NCI-H1105 treated with DMSO at 0.1 percent for 48 hours (cell line): ENCODE measurements at regions not wholly inside any gene's neighbourhood (a gene's known extent, or its start where the extent isn't known, plus 50 kb on each side); places are given as distances from the start of the nearest gene placed in this dataset.
"Not testable (repeated sequence)": the region's sequence is repeated elsewhere in the genome, so short reads cannot be mapped to it uniquely, and the experiment has no call there.

ENCODE experiments used
- DNase-seq: peaks from one replicate; lab custom pipeline; 2025; lab: John Stamatoyannopoulos, UW

DNA sequence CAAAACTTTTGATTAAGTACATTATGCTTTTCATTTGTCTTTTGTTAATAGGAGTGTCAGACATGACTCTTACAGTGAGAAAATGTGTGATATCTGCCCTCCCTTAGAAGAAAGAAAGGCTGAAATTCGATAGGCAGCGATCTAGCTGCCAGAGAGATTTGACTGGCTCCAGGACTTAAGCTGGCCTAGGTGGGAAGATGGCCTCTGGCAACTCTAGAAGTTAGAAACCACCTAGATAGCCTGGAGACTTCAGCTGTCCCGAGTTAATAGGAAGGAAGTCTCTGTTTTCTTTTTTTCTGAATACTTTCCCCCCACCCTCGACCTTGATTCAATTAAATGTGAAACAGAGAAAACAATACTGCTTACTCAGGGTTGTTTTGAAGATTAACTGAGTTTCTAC, 1194.7 kb upstream of the CRIM1 start:
- DNase-seq = no peak

DNA sequence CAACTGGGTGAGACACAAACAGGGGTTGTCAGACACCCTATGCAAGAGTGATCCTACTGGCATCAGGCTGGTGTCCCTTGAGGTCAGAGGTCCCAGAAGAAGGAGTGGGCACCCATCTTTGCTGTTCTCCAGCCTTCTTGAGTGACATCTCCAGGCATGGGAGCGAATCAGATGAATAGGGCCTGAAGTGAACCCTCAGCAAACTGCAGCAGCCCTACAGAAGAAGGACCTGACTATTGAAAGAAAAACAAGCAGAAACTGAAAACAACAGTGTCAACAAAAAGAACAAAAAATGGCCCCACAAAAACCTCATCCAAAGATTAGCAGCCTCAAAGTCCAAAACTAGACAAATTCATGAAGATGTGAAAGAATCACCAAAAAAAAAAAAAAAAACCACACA, 1229.7 kb upstream of the CRIM1 start:
- no peak for DNase-seq

DNA sequence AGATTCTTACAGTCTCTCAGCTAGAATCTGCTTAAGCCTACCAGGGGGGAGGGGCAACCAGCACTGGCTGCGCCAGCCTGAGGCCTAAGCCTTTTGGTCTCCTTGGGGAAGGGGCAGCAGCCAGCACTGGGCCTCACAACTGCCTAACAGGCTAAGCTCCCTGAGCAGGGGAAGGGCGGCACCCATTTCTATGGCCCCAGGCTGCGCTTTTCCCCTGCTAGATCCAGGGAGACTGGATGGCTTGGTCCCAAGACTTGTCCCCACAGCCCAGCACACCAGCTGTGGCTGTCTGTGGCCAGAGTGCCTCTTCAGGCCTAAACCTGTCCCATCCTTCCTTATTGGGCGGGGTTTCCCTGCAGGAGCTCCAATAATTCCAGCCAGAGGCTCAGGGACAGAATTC, 1230.3 kb upstream of the CRIM1 start:
- DNase-seq = no peak

DNA sequence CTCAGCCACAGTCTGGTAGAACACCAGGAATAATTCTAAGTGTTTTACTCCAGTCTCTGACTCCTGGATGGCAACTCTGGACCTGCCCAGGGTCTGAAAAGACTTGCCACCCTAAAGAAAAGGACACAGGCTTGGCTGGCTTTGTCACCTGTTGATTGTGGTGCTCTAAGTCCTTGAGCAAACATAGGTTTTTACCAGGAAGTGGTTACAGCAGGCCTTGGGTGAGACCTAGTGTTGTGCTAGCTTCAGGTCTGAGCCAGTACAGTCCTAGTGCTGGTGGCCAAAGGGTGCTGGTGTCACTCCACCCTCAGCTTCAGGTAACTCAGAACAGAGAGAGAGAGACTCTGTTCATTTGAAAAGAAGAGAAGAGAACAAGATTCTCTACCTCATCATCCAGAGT, 1239.4 kb upstream of the CRIM1 start:
- DNase-seq = no peak

DNA sequence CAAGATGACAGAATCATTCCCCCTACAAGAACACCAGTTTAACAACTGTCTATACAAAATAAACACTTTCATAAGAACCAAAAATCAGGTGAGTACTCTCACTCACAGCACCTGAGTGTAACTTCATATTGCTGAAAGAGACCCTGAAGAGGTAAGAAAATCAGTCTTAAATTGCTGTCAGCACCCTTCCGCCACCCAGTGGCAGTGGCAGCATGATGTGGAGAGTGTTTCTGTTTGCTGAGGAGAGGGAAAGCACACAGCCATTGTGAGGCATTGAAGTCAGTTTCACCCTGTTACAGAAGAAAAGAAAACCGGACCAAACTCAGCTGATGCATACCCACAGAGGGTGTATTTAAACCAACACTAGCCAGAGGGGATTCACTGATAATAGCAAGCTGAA, 1240.8 kb upstream of the CRIM1 start:
- DNase-seq = no peak

DNA sequence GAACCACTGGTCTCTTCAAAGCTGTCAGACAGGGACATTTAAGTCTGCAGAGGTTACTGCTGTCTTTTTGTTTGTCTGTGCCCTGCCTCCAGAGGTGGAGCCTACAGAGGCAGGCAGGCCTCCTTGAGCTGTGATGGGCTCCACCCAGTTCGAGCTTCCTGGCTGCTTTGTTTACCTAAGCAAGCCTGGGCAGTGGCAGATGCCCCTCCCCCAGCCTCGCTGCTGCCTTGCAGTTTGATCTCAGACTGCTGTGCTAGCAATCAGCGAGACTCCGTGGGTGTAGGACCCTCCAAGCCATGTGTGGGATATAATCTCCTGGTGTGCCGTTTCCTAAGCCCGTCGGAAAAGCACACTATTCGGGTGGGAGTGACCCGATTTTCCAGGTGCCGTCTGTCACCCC, 1243.2 kb upstream of the CRIM1 start:
- DNase-seq = not testable (repeated sequence)

DNA sequence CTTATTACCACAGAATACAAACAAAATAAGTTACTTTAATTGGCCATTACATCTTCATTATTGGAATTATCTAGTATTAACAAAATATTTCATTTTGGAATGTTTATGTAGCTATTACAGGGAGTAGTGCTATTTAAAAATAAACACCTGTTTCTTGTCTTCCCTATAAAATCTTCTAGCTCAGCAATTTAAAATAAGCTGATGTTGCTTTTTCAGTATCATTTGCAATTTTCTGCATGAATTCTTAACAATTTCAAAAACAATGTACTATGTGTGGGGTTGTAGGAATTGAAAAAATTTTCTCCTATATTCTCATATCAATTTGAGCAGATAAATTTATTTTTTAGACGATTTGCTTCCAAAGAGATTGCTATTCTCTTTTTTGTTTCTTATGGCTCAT, 1251.3 kb upstream of the CRIM1 start:
- DNase-seq = no peak

DNA sequence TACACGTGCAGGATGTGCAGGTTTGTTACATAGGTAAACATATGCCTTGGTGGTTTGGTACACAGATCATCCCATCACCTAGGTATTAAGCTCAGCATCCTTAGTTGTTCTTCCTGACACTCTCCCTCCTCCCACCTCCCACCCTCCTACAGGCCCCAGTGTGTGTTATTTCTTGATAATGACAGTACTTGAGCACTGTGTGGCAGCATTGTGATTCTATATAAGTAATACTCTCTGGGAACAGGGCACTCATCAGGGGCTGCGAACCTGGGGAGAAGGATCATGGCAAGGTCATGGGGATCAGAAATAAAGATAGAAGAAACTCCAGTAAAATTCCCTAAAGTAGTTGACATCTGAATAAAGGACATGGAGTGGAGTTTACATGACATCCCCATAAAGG, 1256.2 kb upstream of the CRIM1 start:
- DNase-seq = no peak

DNA sequence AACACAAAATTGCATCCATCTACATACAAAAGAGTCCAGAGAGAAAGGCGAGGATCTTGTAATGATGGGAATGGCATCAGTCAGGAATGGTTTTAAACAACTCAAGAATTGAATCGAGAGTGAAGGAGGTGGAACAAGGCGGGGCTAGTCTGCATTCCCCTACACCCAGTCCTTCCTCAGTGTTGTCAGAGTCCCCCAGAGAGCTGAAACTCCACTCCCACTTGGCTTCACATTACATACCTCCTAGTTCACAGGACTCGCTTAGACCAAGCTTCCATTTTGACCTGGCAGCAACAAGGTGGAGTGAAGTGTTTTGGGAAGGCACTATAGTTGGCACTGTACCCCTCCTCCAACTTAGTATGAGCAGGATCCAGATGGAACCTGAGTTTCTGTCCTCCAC, 1273.5 kb upstream of the CRIM1 start:
- DNase-seq = no peak

DNA sequence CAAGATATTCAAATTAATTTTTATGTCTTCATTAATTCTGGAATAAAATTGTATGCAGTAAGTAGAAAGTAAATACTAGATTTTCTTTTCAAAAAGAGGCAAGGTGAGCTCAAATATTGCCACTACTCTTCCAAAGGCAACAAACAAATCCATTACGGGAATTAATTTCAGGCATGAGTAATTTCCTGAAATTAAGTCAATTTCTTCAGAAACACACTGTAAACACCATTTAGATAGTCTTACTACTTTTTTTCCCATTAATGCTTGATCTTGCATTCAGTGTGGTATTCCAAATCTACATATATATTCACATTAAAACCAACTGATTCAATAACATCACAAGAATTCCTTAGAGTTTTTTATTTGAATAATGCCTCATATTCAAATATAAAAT, 1274.0 kb upstream of the CRIM1 start:
- DNase-seq = no peak

DNA sequence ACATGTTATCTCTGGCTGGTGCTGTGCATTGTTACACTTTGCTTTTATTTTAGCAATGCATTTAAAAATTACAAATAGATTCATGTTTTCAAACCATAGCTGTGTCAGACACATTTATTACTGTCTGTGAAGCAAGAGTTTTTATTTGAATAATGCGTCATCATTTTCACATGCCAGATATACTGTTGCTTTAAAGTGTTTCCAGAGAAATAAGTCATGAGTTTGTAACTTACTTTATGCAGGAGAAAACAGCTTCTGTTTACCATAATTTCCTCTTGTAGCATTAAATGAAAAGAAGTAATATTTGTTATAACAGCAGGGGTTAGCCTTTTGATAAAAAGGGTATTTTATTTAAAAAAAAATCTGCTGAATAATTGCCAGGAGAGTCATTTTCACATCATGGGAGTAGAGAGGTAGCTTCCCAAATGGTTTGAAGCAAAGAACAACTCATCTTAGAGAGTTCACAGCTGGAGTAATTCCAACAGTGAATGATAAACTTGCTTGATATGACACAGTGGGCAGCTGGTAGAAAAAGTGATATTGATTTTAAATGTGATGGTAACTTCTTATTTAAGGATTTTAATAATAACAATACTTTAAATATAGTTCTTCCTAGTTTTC, 1274.5 kb upstream of the CRIM1 start:
- no peak for DNase-seq

DNA sequence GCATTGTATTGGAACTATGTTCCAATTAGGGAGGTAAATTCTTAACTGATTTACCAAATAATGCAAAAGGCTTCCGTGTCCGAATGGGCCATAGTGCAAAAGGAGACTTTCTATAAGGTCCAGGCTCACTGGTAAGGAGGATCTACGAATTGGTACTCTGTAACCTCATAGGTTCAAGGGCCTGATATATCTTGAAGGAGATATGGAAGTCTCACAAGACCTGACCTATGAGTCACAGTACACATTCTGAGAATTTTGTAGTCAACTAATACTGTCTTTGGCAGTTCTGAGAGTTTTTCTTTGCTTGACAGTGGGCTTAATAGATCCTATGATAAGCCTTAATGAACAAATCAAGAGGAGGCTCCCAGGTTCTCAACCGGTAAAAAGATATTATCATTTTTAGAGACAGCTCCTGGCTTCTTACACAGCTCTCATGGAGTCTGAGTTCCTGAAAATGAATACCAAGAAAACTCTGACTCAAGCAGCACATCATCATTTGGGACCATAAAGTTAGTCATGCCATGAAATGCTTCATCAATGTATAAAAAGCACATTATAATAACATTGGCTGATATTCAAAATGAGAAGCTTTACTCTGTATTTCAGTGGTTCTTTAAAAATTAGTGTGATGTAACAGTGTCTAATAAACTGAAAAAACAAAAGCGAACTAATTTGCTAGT, 1275.2 kb upstream of the CRIM1 start:
- DNase-seq = no peak

DNA sequence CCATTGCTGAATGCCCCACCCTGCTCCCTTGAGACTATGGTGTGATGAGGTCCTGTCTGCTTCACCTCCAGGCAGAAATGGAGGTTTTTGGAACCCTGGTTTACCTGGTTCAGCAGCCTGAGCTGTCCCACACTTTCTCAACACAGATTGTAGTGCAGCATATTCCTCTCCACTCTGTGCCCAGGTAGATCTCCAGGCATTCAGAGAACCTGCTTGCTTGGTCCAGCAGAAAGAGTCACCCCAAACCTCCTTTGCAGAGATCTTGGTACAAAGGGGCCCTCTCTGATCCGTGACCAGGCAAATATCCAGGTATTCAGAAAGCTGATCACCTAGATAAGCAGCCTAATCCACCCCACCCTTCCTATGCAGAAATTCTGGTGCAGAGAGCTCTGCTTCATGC, 1288.2 kb upstream of the CRIM1 start:
- DNase-seq = no peak

DNA sequence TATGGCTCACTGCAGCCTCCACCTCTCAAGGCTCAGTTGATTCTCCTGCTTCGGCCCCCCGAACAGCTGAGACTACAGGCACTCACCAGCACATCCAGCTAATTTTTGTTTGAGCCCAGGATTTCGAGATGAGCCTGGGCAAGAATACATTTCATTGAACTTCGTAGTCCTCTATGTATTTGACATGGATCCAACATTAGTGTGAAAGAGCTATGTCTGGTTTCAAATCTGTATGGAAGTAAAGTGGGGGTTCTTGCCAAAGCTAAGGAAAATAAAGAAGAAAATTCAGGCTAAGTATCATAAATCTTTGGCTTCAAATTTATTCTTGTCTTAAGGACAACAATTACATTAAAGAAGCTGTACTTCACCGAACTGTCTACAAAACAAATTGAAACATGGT, 1291.7 kb upstream of the CRIM1 start:
- no peak for DNase-seq

DNA sequence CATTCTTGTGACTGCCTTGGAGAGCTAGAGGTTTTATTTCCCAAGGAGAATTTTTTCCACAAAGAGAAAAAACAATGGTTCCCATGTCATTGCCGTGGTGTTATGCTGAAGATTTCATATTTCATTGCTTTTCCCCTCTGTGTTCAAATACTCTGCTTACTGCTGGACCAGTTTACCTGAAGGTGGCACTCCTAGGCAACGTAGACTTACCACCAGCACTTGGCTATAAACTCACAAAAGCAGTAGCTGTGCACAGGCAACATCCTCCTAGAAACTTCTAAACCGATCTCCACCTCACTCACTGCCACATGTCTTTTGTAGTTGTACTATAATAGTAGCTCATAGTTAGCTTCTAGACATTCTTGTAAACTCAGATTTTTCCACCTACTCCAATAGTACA, 1319.7 kb upstream of the CRIM1 start:
- DNase-seq = no peak

DNA sequence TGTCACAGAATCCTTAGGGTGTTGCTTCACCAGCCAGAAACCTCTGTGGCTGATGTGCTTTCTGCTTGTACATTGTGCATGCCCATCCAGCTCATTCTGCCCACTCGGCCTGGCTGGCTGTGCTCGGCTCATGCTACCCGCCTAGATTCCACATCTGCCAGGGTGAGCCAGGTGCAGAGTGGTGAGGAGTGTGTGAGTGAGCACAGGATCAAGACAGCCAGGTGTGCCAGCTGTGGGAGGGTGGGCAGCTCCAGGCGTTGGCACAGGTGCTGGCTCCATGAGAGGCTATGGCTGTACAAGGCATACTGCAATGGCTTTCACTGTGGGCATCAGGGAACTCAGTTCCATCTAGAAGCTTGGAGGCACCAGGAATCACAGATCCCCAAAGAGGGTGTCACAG, 1321.8 kb upstream of the CRIM1 start:
- no peak for DNase-seq

DNA sequence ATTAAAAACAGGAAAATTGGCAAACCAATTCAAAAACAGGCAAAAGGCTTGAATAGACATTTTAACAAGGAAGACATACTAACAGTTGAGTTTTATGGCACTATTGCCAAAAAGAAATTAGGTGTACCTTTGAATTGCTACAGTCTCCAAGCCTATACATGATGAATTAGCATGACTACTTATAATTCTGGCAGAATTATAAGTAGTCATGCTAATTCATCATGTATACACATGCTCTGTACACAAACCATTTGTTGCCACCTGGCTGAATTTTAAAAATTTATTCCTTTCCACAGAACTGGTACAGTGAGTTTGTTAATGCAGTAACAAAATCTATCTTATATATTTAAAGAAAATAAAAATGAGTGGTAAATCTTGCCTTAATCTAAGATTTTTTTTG, 1332.0 kb upstream of the CRIM1 start:
- no peak for DNase-seq

DNA sequence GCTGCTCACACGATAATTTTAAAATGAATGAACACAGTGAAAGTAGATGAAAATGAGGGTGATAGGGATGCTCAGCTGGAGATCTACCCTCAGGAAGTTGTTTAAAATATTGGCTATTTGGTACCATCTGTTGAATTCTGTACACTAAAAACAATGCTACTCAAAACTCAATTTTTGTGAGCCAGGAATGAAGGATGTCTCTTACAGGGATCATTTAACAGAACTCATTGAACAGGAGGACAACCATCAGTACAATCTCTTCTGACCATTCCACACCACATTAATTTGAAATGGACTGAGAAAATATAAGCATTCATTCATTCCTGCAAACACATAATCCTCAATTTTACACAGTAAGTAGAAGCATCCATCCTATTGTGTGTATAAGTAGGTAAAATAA, 1355.1 kb upstream of the CRIM1 start:
- no peak for DNase-seq

DNA sequence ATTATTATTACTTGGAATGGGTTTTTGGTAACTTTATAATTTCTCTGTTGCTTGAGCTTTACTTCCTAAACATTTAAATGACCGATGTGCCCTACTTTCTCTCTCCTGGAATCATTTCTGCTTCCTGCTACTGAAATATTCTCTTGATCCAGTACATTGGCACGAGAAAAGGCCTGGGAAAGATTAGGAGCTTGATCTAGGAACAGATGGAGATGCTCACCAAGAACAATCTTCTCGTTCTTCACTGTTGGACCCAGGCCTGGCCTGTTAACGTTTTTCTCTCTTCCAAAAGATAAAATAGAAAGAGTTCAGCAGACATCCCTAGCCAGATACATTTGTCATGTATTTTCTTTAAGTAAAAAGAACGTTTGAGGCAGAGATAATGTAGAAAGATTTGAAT, 1356.8 kb upstream of the CRIM1 start:
- DNase-seq = no peak

DNA sequence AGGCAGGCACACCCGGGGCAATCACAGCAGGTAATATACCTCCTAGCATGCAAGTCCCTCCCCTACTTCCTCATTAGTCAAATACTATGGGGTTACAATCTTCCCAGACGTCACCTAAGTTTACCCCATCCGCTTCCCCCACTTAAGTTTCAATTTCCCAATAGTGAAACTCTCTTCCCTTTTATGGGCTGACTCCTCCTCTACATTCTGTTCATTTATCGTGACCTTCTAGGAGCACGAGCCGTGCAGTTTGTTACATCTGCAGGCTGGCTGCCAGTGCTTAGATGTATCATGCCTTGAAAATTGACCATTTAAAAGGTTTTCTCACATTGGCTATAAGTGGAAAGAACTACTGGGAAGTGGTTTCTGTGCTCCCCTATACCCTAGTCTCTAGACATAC, 1357.8 kb upstream of the CRIM1 start:
- DNase-seq = no peak

DNA sequence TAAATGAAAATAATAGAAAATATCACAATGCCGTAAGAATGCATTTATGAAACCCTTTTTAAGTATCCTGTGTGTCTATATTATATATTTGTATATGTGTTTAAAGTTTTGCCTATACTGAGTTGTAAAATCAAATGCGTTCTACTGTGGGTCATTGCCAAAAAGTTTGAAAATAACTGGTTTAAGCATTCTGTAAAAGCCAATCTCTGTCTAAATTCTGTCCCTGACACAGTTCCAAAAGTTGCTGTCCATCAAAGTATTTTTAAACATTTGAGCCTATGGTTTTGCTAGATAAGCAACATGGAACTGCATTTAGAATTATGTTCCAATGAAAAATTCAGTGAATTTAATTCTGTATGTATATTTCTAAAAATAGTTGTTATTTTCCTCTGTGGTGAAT, 1360.4 kb upstream of the CRIM1 start:
- DNase-seq = no peak

DNA sequence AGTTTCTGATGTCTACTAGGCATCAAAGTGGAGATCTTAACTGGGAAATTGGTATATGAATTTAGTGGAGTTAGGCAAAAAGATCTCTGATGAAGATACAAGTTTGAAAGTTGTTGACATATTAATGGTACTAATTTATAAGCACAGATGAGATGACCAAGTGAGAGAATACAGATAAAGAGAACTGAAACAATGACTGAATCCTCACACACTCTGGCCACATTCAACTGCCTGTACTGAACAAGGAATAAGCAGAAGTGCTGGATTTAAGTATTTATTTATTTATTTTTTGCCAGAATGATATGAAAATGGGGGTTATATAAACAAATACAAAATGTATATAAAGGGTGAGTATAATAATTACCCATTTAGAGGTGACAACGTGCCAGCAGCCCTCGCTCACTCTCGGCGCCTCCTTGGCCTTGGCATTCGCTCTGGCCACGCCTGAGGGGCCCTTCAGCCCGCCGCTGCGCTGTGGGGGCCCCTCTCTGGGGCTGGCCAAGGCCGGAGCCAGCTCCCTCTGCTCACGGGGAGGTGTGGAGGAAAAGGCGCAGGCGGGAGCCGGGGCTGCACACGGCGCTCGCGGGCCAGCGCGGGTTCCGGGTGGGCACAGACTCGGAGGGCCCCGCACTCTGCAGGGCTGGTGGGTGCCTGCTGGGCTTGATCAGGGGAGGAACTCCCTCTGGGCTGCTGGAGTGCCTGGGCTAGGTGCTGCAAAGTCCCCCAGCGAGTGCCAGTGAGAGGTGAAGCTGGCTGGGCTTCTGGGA, 1363.9 kb upstream of the CRIM1 start:
- DNase-seq = no peak

DNA sequence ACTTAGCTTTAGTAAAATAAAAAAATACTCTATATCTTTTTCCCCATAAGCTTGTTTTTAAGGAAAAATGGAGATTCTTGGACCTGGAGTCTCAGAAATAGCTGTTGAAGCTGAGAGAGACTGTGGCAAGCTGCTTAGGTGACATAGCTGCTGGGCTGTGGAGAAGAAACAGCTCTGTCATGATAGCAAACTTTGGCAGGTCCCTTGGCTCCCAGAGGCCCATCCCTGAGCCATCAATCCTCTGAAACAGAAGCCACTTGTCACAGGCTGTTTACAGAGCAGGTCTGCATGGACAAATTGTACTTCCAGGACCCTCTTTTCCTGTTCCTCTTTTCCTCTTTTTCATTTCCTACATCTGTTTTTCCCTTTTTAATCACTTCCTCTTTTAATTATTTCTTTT, 1370.1 kb upstream of the CRIM1 start:
- DNase-seq = no peak

DNA sequence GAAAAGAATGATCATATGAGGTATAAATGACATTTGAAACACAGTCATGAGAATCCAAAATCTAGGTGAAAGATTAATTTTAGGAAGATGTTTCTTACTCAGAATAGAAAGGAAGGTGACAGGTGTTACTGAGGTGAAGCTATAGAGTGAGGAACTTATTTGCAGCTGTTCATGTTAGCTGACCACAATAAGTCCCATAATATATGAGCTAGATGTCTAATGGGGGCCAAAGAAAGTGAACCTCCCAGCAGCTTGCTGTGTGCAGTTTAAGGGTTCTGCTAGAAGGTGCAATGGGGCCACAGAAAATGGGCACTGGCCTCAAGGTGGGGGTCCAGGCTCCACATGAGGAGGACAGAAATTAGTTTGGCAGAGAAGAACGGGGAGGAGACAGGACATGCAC, 1374.9 kb upstream of the CRIM1 start:
- no peak for DNase-seq
